Ovary (tissue), 7 donors: ENCODE measurements at regions not wholly inside any gene's neighbourhood (a gene's known extent, or its start where the extent isn't known, plus 50 kb on each side); places are given as distances from the start of the nearest gene placed in this dataset.

Experiments used
- DNase-seq, 5 donors: peaks; one replicate each; pipeline ENCODE4 v3.0.0-alpha.2; 2019 to 2020
- H3K27ac ChIP-seq, 2 donors: fragments of 200-600 bp; one replicate each; pipeline versions ENCODE4 v1.5.1 to v1.8.0; 2019 to 2022
- H3K27me3 ChIP-seq: fragments of 200-600 bp; one replicate; pipeline ENCODE4 v1.8.0; 2022
- H3K36me3 ChIP-seq: fragments of 200-600 bp; sonication (generic); one replicate; pipeline ENCODE4 v1.5.1; 2019
- H3K4me1 ChIP-seq: one replicate; pipeline ENCODE4 v1.8.1; 2013; ENCODE audit warnings: mild to moderate bottlenecking, moderate library complexity; ENCODE audit not compliant: insufficient read depth
- H3K4me3 ChIP-seq: fragments of 200-600 bp; sonication (generic); one replicate; pipeline ENCODE4 v1.5.1; 2017
- H3K9me3 ChIP-seq, 2 donors: fragments of 200-600 bp in 1 of 2; sonication (generic) in 1 of 2; one replicate each; pipeline versions ENCODE4 v1.5.1 to v1.8.1; 2013 to 2019; ENCODE audit warnings: mild to moderate bottlenecking in 1 of 2, moderate library complexity in 1 of 2
- EP300 ChIP-seq: sonication (generic); formaldehyde crosslinking; IDR thresholded peaks from one replicate; pipeline ENCODE4 v1.6.1; 2017; ENCODE audit warnings: antibody characterized with exemption
- POLR2A ChIP-seq: fragments of 450-650 bp; IDR thresholded peaks from one replicate; pipeline ENCODE4 v1.6.1; 2017; ENCODE audit warnings: antibody characterized with exemption, mild to moderate bottlenecking, moderate library complexity
- WGBS, 3 donors: extraction: QIAGEN DNeasy Blood & Tissue Kit in 1 of 3; methylation state at CpG; one replicate each; pipeline versions ENCODE4 v1.1.5 to v1.1.7; 2013 to 2017; 5-methylcytosine and 5-hydroxymethylcytosine counted together
- intact Hi-C, 4 donors: fragments of 100-400 bp; cut with DNase I; formaldehyde crosslinking; loops; one replicate each; pipeline versions ENCODE4 v1.11.0 to v1.15.1; 2022 to 2023
- TF ChIP-seq, protein P1 (sequence below), 3 donors: fragments of 450-650 bp in 2 of 3; fragments of 200-600 bp in 1 of 3; IDR thresholded peaks; one replicate each; pipeline versions ENCODE4 v1.5.1 to v1.8.0; 2016 to 2022; ENCODE audit warnings: antibody characterized with exemption in 3 of 3, mild to moderate bottlenecking in 1 of 3
- donor health status: DM: no; HTN: no; CAD: no; lungs with moderate emphysema.
- donor health status: DM: no; HTN: no; CAD: no.
- donor health status: Bipolar disorder and iron deficiency.
- donor health status: DM: no; HTN: no; CAD: no.
- donor health status: DM: yes; HTN: yes; CAD: no.

DNA sequence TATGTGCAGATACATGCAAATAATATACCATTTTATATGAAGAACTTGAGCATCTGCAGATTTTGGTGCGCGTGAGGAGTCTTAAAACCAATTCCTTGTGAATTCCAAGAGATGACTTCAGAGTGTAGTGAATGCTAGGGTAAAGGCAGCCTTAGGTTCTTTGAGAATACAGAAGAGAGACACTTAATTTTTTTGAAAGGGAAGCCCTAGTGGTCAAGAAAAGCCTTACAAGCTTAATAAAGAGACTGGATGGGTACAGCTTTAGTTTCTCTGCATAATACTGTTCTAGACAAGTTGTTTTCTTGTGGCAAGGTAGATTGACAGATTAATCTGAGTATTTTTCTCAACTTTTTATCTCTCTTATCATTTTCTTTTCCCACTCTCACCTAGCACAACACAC lies 636.5 kb downstream of the DNAJB9 start:
- Histone ChIP-seq H3K4me1 (no peaks in the 10 kb centered on the region), H3K9me3 (no peaks in the 10 kb centered on the region)
- TF ChIP-seq EP300 = no peak
- TF ChIP-seq, protein P1, sequence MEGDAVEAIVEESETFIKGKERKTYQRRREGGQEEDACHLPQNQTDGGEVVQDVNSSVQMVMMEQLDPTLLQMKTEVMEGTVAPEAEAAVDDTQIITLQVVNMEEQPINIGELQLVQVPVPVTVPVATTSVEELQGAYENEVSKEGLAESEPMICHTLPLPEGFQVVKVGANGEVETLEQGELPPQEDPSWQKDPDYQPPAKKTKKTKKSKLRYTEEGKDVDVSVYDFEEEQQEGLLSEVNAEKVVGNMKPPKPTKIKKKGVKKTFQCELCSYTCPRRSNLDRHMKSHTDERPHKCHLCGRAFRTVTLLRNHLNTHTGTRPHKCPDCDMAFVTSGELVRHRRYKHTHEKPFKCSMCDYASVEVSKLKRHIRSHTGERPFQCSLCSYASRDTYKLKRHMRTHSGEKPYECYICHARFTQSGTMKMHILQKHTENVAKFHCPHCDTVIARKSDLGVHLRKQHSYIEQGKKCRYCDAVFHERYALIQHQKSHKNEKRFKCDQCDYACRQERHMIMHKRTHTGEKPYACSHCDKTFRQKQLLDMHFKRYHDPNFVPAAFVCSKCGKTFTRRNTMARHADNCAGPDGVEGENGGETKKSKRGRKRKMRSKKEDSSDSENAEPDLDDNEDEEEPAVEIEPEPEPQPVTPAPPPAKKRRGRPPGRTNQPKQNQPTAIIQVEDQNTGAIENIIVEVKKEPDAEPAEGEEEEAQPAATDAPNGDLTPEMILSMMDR (IDR thresholded peaks at IDR 0.05) = no peak
- TF ChIP-seq POLR2A = no peak

DNA sequence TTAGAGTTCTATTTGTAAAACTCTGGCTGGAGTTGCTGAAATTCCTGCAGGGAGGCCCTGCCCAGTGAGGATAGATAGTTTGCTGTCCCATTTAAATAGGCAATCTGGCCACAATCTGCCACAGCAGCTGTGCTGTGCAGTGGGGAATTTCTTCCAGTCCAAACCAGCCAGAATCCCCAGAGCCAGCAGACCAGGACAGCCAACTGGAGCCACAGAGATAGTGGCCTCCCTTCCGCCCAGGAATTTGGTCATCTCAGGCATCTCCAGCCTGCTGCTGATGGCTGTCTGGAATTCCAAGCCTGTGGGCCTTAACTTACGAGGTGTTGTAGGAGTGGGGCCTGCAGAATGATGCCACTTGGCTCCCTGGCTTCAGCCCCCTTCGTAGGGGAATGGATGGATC lies 643.4 kb downstream of the DNAJB9 start:
- Histone ChIP-seq H3K27ac (no peak overlapping the region), H3K4me3 (no peak overlapping the region), H3K9me3 (no peaks in the 10 kb centered on the region), H3K36me3 (no peaks in the 10 kb centered on the region), H3K4me1 (no peaks in the 10 kb centered on the region), H3K27me3 (no peaks in the 10 kb centered on the region)
- TF ChIP-seq POLR2A = no peak
- TF ChIP-seq, protein P1 (IDR thresholded peaks at IDR 0.05) = no peak
- no peak for TF ChIP-seq EP300
- no peak for DNase-seq
- intact Hi-C loops = no loop called here
- 74 to 82% (median 75%) methylated on average over 3 of the region's 3 CpGs for WGBS, 3 donors

More for the DNA sequence above, 636.5 kb downstream of the DNAJB9 start:
- H3K4me3 ChIP-seq = no peak overlapping the region
- no peaks in the 10 kb centered on the region for H3K27me3 ChIP-seq
- 93 to 99% (median 97%) methylated on average over 2 of the region's 2 CpGs for WGBS, 3 donors
- intact Hi-C loops = no loop called here
- H3K27ac ChIP-seq = no peak overlapping the region
- no peaks in the 10 kb centered on the region for H3K36me3 ChIP-seq
- DNase-seq = no peak

DNA sequence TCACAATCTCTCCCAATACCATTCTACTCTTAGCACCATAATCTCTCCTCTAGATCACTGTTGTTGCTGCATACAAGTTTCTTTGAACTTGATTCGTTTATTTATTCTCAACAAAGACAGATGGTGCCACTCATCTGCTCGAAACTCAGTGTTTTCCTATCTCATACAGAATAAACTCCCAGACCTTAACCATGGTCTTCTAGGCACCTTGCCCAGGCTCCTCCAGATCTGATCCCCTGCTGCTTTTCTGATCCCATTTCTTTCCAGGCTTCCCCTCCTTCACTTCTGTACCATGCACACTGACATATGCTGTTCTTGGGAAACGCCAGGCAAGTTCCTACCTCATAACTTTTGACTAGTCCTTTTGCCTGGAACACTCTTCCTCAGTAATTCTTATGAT lies 645.7 kb downstream of the DNAJB9 start:
- Histone ChIP-seq H3K27me3 (no peaks in the 10 kb centered on the region), H3K9me3 (no peaks in the 10 kb centered on the region), H3K4me1 (no peaks in the 10 kb centered on the region), H3K4me3 (no peak overlapping the region), H3K36me3 (no peaks in the 10 kb centered on the region), H3K27ac (no peak overlapping the region)
- TF ChIP-seq POLR2A (no peak), EP300 (no peak)
- TF ChIP-seq, protein P1 (IDR thresholded peaks at IDR 0.05) = no peak
- intact Hi-C loops = no loop called here
- DNase-seq = no peak
- 55 to 62% (median 56%) methylated on average over 3 of the region's 3 CpGs for WGBS, 3 donors

DNA sequence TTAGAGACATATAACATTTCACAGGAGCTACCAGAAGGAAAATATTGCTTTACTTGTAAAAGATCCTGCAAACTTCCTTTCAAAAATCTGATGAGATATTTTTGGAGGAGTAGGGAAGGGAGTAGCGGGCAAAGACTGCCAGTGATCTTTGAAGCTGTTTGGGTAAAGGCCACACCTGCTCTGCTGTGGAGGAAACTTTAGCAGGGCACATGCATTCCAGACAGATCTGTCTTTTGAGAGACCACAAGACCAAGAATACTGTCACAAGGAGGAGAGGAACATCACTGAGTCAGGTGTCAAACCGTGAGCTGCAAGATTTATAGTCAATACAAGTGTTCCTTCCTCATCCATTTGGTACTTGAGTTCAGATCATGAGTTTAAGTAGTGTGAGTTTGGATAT lies 654.4 kb downstream of the DNAJB9 start:
- Histone ChIP-seq H3K4me3 (no peak overlapping the region), H3K27me3 (no peaks in the 10 kb centered on the region), H3K27ac (no peak overlapping the region), H3K9me3 (no peaks in the 10 kb centered on the region), H3K4me1 (no peaks in the 10 kb centered on the region), H3K36me3 (no peaks in the 10 kb centered on the region)
- 77 to 80% (median 77%) methylated on average over 2 of the region's 2 CpGs for WGBS, 3 donors
- DNase-seq = no peak
- intact Hi-C loops = no loop called here
- TF ChIP-seq POLR2A = no peak
- no peak for TF ChIP-seq EP300
- TF ChIP-seq, protein P1 (IDR thresholded peaks at IDR 0.05) = no peak

DNA sequence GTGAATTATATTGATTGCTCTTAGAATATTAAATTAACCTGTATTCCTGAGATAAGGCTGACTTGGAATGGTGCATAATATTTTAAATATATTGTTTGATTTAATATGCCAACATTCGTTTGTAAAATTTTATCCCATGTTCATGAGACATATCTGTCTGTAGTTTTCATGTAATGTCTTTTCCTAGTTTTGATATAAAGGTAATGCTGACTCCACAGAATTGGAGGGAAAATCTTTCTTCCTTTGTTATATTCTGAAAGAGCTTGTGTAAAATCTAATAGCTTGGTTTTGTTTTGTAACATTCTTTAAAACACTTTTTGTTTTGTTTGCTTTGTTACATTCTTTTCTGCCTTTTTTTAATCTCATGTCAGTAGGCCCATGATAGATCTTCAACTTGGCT lies 657.0 kb downstream of the DNAJB9 start:
- Histone ChIP-seq H3K4me3 (no peak overlapping the region), H3K27me3 (no peaks in the 10 kb centered on the region), H3K9me3 (no peaks in the 10 kb centered on the region), H3K36me3 (no peaks in the 10 kb centered on the region), H3K27ac (no peak overlapping the region), H3K4me1 (no peaks in the 10 kb centered on the region)
- intact Hi-C loops = no loop called here
- no peak for TF ChIP-seq EP300
- TF ChIP-seq POLR2A = no peak
- TF ChIP-seq, protein P1 (IDR thresholded peaks at IDR 0.05) = no peak
- no peak for DNase-seq
- 44 to 65% (median 55%) methylated on average over 1 of the region's 1 CpG for WGBS, 3 donors
